ENCODE measurements at regions not wholly inside any gene's neighbourhood (a gene's known extent, or its start where the extent isn't known, plus 50 kb on each side); places are given as distances from the start of the nearest gene placed in this dataset.

GRCh38 chr11:112744041-112744440, 217.2 kb upstream of the NCAM1 start:
- Histone ChIP-seq H3K4me3 (ENCODE audit: low read depth in 1 of 3, low read length in 3 of 3) (no peak overlapping the region), H3K9me3 (ENCODE audit: control insufficient read depth in 4 of 4, low read length in 3 of 4) (no peaks in the 10 kb centered on the region), H3K36me3 (ENCODE audit: control insufficient read depth in 4 of 4, insufficient read depth in 3 of 4, low read depth in 1 of 4, low read length in 3 of 4) (no peaks in the 10 kb centered on the region), H3K27me3 (ENCODE audit: control insufficient read depth in 4 of 4, insufficient read depth in 4 of 4, low read length in 3 of 4) (peaks cover 0 to 13% (median under 1%) of the 10 kb centered on the region in 4 donors), H3K27ac (ENCODE audit: low read depth in 1 of 2, low read length in 2 of 2) (no peak overlapping the region), H3K4me1 (ENCODE audit: control insufficient read depth in 4 of 4, insufficient read depth in 4 of 4, low read length in 3 of 4) (no peaks in the 10 kb centered on the region), H3K9ac (ENCODE audit: low read depth in 1 of 2, low read length in 2 of 2) (no peak overlapping the region)
- no peak for DNase-seq (ENCODE audit: low spot score)
- 58% methylated on average over 2 of the region's 2 CpGs for WGBS
- no peak for TF ChIP-seq HNF4G (IDR thresholded peaks at IDR 0.05)
- no peak for TF ChIP-seq RXRA (IDR thresholded peaks at IDR 0.05)
- TF ChIP-seq TAF1 (conservative IDR thresholded peaks at IDR 0.05): no peak
- TF ChIP-seq CTCF (IDR thresholded peaks at IDR 0.05; ENCODE audit: low read depth, low read length, missing input control): no peak
- TF ChIP-seq YY1 (IDR thresholded peaks at IDR 0.05): no peak
- TF ChIP-seq FOXA2 (IDR thresholded peaks at IDR 0.05): no peak
- TF ChIP-seq MAX (IDR thresholded peaks at IDR 0.05): no peak
- no peak for TF ChIP-seq FOXA1 (IDR thresholded peaks at IDR 0.05)

DNA sequence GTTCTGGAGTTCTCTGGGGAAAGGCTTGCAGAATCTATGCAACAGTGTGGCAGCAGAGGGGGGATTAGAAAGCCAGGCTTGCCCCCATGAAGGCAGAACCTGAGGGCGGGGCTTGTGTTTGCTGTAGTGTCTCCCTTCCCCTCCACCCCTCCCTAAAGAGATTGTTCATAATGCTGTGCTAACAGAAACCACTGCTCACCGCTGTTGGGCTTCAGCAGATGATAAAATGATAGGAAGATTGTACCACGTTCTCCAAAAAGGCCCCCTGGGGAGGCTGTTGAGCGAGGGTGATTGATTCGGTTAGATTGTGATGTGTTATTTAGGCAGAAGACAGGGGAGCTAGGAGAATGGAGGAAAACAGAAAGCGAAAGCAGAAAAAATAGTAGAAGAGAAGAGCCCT, 215.2 kb upstream of the NCAM1 start:
- no peaks in the 10 kb centered on the region for H3K4me1 ChIP-seq (ENCODE audit: control insufficient read depth in 4 of 4, insufficient read depth in 4 of 4, low read length in 3 of 4)
- peaks cover 0 to 13% (median under 1%) of the 10 kb centered on the region in 4 donors for H3K27me3 ChIP-seq (ENCODE audit: control insufficient read depth in 4 of 4, insufficient read depth in 4 of 4, low read length in 3 of 4)
- DNase-seq (ENCODE audit: low spot score): no peak
- H3K4me3 ChIP-seq (ENCODE audit: low read depth in 1 of 3, low read length in 3 of 3): no peak overlapping the region
- no peak overlapping the region for H3K27ac ChIP-seq (ENCODE audit: low read depth in 1 of 2, low read length in 2 of 2)
- 53% methylated on average over 6 of the region's 6 CpGs for WGBS
- TF ChIP-seq TAF1 (conservative IDR thresholded peaks at IDR 0.05): no peak
- TF ChIP-seq MAX (IDR thresholded peaks at IDR 0.05): no peak
- no peak for TF ChIP-seq CTCF (IDR thresholded peaks at IDR 0.05; ENCODE audit: low read depth, low read length, missing input control)
- TF ChIP-seq RAD21 (IDR thresholded peaks at IDR 0.05): no peak
- no peak for TF ChIP-seq FOXA2 (IDR thresholded peaks at IDR 0.05)
- no peak for TF ChIP-seq JUND (IDR thresholded peaks at IDR 0.05)
- TF ChIP-seq FOXA1 (IDR thresholded peaks at IDR 0.05): no peak
- TF ChIP-seq SP1 (IDR thresholded peaks at IDR 0.05): no peak
- TF ChIP-seq NR2F2 (IDR thresholded peaks at IDR 0.05): no peak
- no peak for TF ChIP-seq GABPA (IDR thresholded peaks at IDR 0.05 in 1 of 2, conservative IDR thresholded peaks at IDR 0.05 in 1 of 2)
- no peak for TF ChIP-seq ZBTB33 (IDR thresholded peaks at IDR 0.05)
- H3K36me3 ChIP-seq (ENCODE audit: control insufficient read depth in 4 of 4, insufficient read depth in 3 of 4, low read depth in 1 of 4, low read length in 3 of 4): no peaks in the 10 kb centered on the region
- H3K9ac ChIP-seq (ENCODE audit: low read depth in 1 of 2, low read length in 2 of 2): no peak overlapping the region
- no peaks in the 10 kb centered on the region for H3K9me3 ChIP-seq (ENCODE audit: control insufficient read depth in 4 of 4, low read length in 3 of 4)

Data from liver (tissue), 8 donors.